Liver (tissue), 6 donors: ENCODE measurements at regions not wholly inside any gene's neighbourhood (a gene's known extent, or its start where the extent isn't known, plus 50 kb on each side); places are given as distances from the start of the nearest gene placed in this dataset.
"Not testable (repeated sequence)": the region's sequence is repeated elsewhere in the genome, so short reads cannot be mapped to it uniquely, and the experiment has no call there.

Experiments used
- DNase-seq: peaks from one replicate; pipeline ENCODE4 v3.0.0-alpha.2; 2017; ENCODE audit warnings: low spot score
- H3K27ac ChIP-seq, 2 donors: one replicate each; pipeline ENCODE4 v1.7.0; 2013; ENCODE audit warnings: inconsistent platforms in 2 of 2, low read length in 2 of 2, control low read depth in 1 of 2, low read depth in 1 of 2, mild to moderate bottlenecking in 1 of 2
- H3K27me3 ChIP-seq, 4 donors: one replicate each; pipeline versions ENCODE4 v1.6.1 to v1.7.0; 2013; ENCODE audit warnings: low read length in 3 of 4, inconsistent platforms in 1 of 4, mild to moderate bottlenecking in 1 of 4, moderate library complexity in 1 of 4; ENCODE audit not compliant: control insufficient read depth in 4 of 4, insufficient read depth in 4 of 4
- H3K36me3 ChIP-seq, 4 donors: one replicate each; pipeline versions ENCODE4 v1.6.1 to v1.7.0; 2013; ENCODE audit warnings: low read length in 3 of 4, mild to moderate bottlenecking in 3 of 4, low read depth in 1 of 4, moderate library complexity in 1 of 4; ENCODE audit not compliant: control insufficient read depth in 4 of 4, insufficient read depth in 3 of 4
- H3K4me1 ChIP-seq, 4 donors: one replicate each; pipeline versions ENCODE4 v1.6.1 to v1.7.0; 2013; ENCODE audit warnings: low read length in 3 of 4, mild to moderate bottlenecking in 3 of 4, moderate library complexity in 1 of 4; ENCODE audit not compliant: control insufficient read depth in 4 of 4, insufficient read depth in 4 of 4
- H3K4me3 ChIP-seq, 3 donors: one replicate each; pipeline versions ENCODE4 v1.6.1 to v1.7.0; 2013; ENCODE audit warnings: low read length in 3 of 3, control low read depth in 1 of 3, low read depth in 1 of 3, mild to moderate bottlenecking in 1 of 3
- H3K9ac ChIP-seq, 2 donors: one replicate each; pipeline ENCODE4 v1.7.0; 2013; ENCODE audit warnings: low read length in 2 of 2, mild to moderate bottlenecking in 2 of 2, moderate library complexity in 2 of 2, control low read depth in 1 of 2, low read depth in 1 of 2
- H3K9me3 ChIP-seq, 4 donors: one replicate each; pipeline versions ENCODE4 v1.6.1 to v1.7.0; 2013; ENCODE audit warnings: low read length in 3 of 4; ENCODE audit not compliant: control insufficient read depth in 4 of 4
- WGBS: extraction: QIAGEN DNeasy Blood & Tissue Kit; methylation state at CpG from one replicate; pipeline ENCODE4 v1.1.7; 2013; 5-methylcytosine and 5-hydroxymethylcytosine counted together
- donor health status: healthy.
- donor health status: healthy.
- donor health status: healthy.

DNA sequence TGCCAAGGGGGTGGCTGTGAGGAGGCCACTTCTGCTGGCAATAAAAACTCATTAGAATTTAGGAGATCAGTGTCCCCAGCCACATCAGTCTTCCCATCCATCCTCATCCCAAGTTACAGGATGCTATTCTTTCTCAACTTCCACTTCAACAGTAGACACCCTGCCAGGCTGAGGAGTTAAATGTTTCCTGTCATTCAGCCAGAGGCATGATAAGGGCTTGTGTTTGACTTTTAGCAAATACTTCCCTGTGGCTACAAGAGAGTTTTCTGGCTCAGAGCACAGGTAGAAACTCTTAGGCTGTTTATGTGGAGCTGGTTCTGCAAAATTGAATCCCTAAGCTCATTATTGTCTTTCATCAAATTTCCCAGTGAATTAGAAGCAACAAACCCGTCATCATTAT, 262.9 kb upstream of the NPAP1 start:
- not testable (repeated sequence) for H3K27me3 ChIP-seq, H3K9me3 ChIP-seq, H3K4me1 ChIP-seq, H3K36me3 ChIP-seq, H3K27ac ChIP-seq, H3K4me3 ChIP-seq, H3K9ac ChIP-seq, DNase-seq
- WGBS: 72% methylated on average over 1 of the region's 1 CpG

DNA sequence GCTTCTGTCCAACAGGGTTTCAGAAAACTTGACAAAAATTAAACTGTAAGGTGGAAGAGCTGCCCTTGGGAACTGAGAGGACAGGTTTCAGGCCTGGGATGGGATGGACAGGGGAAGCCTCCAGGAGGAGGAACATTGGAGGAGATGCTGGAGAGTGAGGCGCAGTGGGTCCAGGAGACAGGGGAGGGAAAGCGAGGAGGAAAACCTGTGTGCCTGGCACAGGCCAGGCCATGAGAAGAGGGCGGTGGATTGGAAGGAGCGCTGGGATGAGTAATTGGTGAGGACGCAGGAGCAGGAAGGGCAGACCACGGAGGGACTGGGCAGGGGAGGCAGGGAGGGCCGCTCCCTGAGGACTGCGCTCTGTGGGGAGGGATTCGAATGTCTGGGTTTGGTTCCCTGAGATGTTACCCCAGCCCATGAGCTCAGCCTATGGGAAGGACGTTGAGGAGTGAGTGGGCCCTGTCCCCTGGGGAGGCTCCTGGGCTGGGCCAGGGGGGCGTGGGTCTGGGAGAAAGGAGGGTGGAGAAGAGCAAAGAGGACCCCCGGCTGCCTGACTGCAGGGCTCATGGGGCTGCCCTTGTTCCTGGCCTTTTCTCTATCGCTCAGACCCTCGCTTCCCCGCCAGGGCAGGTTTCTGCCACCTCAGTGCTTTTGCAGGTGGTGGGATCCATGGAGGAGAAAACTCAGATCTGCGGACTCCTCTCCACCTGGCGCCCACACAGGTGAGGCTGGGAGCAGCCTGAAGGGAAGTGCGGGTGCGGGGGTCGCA, 249.1 kb upstream of the NPAP1 start:
- not testable (repeated sequence) for H3K27ac ChIP-seq, H3K27me3 ChIP-seq, H3K4me1 ChIP-seq, DNase-seq, H3K9ac ChIP-seq, H3K4me3 ChIP-seq, H3K9me3 ChIP-seq, H3K36me3 ChIP-seq
- WGBS: 49% methylated on average over 20 of the region's 20 CpGs

DNA sequence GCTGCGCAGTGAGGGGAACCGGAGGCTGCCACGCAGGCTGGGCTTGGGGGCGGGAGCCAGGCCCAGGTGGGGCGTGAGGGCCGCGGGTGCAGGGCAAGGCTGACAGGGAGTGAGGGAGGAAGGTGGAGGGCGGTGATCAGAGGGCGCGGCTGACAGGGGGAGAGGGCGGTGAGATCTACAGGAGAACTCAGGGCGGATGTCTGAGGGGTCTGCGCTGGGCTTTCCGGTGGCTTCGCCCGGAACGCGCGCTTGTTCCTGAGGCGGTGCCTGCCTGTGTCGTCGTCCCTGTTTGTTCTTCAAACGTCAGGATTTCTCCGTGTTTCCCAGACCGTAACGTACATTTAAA, 248.5 kb upstream of the NPAP1 start:
- not testable (repeated sequence) for H3K27me3 ChIP-seq, H3K9ac ChIP-seq, DNase-seq, H3K36me3 ChIP-seq, H3K9me3 ChIP-seq, H3K27ac ChIP-seq, H3K4me3 ChIP-seq, H3K4me1 ChIP-seq
- 14% methylated on average over 23 of the region's 26 CpGs for WGBS

DNA sequence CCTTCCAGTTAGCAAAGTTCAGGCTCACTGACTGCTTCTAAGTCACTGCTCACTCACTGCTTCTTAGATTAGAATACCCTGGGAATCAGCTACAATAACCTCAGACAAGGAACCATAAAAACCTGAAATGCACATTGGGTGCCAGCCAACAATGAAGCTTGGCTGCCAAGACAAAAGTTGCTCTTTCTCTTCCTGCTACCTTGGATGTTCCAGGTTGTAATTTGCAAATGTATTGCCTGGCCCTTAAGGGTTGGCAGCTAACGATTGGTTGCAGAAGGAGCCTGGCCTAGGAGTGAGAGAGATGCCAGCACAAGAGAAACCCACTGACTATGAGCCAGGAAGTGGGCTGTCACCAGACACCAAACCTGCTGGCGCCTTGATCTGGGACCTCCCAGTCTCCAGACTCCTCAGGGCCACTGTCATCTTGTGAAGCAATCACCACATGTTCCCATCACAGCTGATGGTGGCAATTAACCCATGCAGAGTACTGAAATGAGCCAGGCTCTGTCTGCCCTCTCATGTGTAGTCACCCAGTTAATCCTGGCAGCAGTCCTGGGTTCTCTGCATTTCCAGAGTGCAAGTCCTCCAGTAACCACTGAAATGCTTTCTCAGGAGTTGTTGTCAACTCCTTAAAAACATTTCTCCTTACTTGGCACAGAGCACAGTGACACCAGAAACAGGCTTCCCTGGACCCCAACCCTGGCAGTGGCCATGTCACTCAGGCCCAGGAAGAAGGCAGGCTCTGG, 240.3 kb upstream of the NPAP1 start:
- not testable (repeated sequence) for H3K4me1 ChIP-seq, H3K4me3 ChIP-seq, H3K9me3 ChIP-seq, H3K36me3 ChIP-seq, H3K9ac ChIP-seq, H3K27ac ChIP-seq, H3K27me3 ChIP-seq, DNase-seq
- WGBS: 62% methylated on average over 2 of the region's 2 CpGs

DNA sequence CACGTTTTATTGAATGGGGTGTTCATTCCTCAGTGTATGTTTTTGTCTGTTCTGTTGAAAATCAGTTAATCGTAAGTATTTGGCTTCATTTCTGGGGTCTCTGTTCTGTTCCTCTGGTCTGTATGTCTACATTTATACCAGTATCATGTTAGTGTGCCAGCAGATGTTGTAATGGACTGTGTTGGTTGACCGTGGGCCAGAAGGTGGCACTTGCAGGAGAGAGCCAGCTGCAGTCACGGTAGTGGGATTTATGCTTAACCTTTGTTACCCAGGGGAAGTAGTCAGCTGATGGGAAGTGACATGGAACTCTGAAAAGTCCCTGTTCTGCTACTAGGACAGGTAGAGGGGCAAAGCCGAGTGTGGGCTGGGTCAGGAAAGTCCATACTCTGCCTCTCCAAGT, 238.3 kb upstream of the NPAP1 start:
- H3K4me1 ChIP-seq, H3K9me3 ChIP-seq, H3K4me3 ChIP-seq, H3K36me3 ChIP-seq, H3K27me3 ChIP-seq, H3K27ac ChIP-seq, H3K9ac ChIP-seq, DNase-seq: not testable (repeated sequence)
- WGBS: 42% methylated on average over 4 of the region's 5 CpGs

DNA sequence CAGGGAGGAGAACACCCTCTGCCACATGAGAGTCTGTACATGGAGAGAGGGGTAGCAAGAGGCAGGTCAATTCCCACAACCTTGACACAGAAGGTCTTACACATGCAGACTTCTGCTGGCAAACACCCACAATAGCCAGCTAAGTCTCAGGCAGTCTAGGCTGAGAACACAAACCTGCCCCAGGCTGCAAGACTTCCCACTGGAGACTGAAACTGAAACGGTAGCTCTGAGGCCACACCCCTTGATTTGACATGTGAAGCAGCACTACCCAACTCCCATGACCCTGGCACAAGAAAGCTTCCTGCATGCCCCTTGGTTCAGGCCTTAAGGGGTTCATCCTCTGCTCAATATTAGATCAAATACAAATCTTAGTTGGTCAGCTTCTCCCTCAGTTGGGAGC, 237.8 kb upstream of the NPAP1 start:
- not testable (repeated sequence) for H3K27me3 ChIP-seq, H3K27ac ChIP-seq, H3K9ac ChIP-seq, H3K4me3 ChIP-seq, H3K9me3 ChIP-seq, H3K4me1 ChIP-seq, DNase-seq, H3K36me3 ChIP-seq
- WGBS: 28% methylated on average over 1 of the region's 1 CpG

DNA sequence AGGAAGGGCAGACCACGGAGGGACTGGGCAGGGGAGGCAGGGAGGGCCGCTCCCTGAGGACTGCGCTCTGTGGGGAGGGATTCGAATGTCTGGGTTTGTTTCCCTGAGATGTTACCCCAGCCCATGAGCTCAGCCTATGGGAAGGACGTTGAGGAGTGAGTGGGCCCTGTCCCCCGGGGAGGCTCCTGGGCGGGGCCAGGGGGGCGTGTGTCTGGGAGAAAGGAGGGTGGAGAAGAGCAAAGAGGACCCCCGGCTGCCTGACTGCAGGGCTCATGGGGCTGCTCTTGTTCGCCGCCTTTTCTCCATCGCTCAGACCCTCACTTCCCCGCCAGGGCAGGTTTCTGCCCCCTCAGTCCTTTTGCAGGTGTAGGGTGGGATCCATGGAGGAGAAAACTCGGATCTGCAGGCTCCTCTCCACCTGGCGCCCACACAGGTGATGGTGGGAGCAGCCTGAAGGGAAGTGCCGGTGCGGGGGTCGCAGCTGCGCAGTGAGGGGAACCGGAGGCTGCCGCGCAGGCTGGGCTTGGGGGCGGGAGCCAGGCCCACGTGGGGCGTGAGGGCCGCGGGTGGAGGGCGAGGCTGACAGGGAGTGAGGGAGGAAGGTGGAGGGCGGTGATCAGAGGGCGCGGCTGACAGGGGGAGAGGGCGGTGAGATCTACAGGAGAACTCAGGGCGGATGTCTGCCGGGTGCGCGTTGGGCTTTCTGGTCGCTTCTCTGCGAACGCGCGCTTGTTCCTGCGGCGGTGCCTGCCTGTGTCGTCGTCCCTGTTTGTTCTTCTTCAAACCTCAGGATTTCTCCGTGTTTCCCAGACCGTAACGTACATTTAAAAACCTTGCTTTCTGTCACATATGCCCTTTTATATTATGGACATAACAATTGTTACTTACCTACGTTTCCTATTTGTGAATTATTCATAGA, 198.2 kb upstream of the NPAP1 start:
- not testable (repeated sequence) for H3K27ac ChIP-seq, H3K27me3 ChIP-seq, H3K36me3 ChIP-seq, DNase-seq, H3K9ac ChIP-seq, H3K4me3 ChIP-seq, H3K9me3 ChIP-seq, H3K4me1 ChIP-seq
- WGBS: 29% methylated on average over 36 of the region's 49 CpGs

DNA sequence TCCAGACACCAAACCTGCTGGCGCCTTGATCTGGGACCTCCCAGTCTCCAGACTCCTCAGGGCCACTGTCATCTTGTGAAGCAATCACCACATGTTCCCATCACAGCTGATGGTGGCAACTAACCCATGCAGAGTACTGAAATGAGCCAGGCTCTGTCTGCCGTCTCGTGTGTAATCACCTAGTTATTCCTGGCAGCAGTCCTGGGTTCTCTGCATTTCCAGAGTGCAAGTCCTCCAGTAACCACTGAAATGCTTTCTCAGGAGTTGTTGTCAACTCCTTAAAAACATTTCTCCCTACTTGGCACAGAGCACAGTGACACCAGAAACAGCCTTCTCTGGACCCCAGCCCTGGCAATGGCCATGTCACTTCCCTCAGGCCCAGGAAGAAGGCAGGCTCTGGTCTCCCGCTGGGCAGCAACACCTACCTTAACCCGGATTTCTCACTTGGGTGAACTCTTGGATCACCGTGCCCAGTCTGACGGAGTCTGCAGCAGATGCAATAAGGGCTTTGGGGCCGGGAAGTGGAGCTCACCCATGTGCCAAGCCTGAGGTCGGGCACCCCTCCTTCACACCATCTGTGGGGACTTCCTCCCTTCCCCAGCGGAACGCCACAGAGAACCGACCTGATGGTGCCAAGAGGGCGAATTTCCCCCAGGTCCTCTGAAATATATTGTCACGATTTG, 189.5 kb upstream of the NPAP1 start:
- not testable (repeated sequence) for H3K9ac ChIP-seq, H3K36me3 ChIP-seq, H3K27me3 ChIP-seq, H3K4me3 ChIP-seq, DNase-seq, H3K4me1 ChIP-seq, H3K9me3 ChIP-seq, H3K27ac ChIP-seq
- WGBS: 74% methylated on average over 14 of the region's 14 CpGs
